HG03442 (cell line): ENCODE measurements at regions not wholly inside any gene's neighbourhood (a gene's known extent, or its start where the extent isn't known, plus 50 kb on each side); places are given as distances from the start of the nearest gene placed in this dataset.

Experiments
- ATAC-seq: cut with Tn5 transposase; IDR thresholded peaks from one replicate; pipeline ENCODE4 v1.9.1; 2021; ENCODE audit warnings: mild to moderate bottlenecking, moderate library complexity; ENCODE audit not compliant: unreplicated experiment

DNA sequence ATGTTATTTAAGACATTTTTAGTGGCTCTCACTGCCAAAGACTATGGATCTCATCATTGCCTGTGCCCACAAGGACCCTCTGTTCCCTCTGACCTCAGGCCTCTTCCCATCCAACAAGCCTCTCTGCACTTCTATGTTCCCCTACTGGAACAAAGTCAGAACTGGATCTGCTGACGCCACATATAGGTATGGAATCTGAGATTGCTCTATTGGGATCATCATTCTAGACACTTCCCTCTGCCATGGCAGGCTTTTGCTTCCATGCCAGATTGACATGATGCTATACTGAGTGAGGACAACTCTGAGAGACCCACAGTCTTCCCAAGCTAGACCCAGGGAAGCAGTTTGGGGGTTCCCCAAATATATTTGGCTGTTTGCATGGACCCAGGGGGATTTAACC is 76.0 kb upstream of the ZNF648 start:
- no peak for ATAC-seq

DNA sequence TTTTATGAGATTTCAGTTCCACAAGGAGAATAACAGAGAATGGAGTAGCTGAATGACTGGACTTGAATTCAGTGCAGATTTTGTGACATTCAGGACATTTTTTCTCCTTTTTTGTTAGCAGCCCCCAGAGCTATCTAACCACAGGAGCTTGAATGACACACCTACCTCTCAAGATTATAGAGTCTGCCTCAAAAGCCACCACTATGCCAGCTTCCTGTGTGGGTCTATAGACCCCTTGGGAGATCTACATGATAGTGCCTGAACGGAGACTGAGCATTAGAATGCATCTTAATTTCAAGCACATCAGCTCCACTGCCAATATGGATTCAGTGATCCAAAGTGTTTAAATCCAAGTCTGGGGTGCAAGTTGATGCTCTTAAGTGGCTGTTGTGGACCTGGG is 74.4 kb upstream of the ZNF648 start:
- no peak for ATAC-seq

DNA sequence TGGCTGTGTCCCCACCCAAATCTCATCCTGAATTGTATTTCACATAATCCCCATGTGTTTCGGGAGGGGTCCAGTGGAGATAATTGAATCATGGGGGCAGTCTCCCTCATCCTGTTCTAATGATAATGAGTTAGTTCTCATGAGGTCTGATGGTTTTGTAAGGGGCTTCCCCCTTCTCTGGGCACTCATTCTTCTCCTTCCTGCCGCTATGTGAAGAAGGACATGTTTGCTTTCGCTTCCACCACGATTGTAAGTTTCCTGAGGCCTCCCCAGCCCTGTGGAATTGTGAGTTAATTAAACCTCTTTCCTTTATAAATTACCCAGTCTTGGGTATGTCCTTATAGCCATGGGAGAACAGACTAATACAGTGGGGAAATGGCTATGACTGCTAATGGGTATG is 72.7 kb upstream of the ZNF648 start:
- ATAC-seq: no peak

DNA sequence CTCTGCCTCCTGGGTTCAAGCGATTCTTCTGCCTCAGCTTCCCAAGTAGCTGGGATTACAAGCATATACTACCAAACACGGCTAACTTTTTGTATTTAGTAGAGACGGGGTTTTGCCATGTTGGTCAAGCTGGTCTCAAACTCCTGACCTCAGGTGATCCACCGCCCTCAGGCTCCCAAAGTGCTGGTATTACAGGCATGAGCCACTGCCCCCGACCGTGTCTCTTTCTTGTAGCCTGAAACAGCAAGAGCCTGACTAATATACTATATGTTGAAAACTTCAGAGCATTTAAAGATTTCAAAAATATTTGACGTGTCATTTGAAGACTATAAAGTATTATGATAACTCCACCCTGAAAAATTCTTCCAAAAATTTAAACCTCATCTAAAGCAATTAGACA is 71.7 kb upstream of the ZNF648 start:
- no peak for ATAC-seq

DNA sequence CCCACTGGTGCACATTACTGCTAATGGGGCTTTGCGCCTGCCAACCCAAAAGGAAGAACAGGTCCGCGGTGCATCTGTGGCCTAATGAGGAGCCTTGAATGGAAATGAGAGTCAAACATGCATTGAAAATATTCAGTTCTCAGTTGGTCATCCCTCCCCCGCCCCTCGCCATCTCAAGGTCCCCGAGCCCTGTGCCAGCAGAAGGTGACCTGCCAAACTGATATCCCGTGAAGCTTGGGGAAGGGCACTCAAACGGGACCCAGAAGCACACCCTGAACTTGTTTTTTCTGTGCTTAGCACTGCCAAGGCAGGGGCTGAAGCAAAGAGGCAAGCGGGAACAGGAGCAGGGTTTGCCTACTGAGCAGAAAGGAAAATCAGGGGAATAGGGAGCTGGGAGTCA is 67.9 kb upstream of the ZNF648 start:
- no peak for ATAC-seq

GRCh38 chr1:182128502-182128901 is 67.0 kb upstream of the ZNF648 start:
- no peak for ATAC-seq

- no peak for ATAC-seq
Measured at GRCh38 chr1:182127656-182128055, 66.1 kb upstream of the ZNF648 start.

- no peak for ATAC-seq
Measured at GRCh38 chr1:182126272-182126800, 64.8 kb upstream of the ZNF648 start.

GRCh38 chr1:182122913-182123260 is 61.4 kb upstream of the ZNF648 start:
- ATAC-seq: no peak

GRCh38 chr1:182122256-182122912 is 60.9 kb upstream of the ZNF648 start:
- no peak for ATAC-seq

GRCh38 chr1:182121787-182122186 is 60.3 kb upstream of the ZNF648 start:
- ATAC-seq: no peak

DNA sequence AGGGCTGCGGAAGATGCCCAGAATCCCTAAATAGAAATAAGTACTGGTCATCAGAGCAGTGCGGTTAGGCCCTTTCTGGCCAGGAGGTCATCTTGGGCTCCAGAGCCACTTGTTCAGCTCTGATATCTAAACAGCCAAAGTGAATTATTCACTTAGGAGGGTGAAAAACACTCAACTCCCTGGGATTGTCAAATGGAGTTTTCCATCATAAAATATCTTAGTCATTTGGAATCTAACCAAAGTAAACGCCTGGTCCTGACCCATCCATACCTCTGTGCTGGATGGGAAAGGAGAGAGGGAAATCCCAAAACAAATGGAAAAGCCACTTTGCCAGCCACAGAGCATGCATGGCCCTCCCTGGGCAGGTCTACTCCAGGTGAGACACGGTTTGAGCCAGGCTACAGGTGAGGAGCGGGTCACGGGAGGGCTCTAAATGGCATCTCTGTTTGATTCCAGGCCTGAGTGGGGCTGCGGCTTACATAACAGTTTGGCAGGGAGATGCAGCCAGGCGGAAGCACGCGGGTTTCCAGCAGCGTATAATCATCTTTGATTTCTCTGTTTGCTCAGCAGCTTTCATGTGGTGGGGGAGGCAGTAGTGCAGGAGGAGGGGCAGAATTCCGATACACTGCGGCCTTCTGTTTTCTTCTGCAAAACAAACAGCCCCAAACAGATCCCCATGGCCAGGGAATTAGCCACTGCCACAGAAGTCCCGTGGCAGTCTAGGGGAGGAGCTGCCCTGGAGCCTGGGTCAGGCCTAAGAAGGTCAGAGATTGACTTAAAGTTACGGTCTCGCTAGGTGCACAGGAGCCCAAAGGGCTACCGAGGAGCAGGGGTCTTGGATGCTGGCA is 59.1 kb upstream of the ZNF648 start:
- no peak for ATAC-seq

DNA sequence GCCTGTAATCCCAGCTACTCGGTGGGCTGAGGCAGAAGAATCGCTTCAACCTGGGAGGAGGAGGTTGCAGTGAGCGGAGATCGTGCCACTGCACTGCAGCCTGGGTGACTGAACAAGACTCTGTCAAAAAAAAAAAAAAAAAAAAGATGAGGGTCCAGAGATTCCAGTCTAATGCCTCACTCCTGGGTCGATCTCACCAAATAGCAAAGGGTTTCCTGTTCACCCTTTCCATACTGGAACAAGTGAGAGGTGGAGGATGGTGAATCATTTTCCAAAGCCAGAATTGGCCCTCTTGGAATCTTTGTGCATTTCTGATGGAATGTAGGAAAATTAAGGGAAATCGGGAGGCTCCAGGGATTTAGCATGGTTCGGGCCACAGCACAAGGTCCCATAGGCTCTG is 58.1 kb upstream of the ZNF648 start:
- ATAC-seq: no peak

GRCh38 chr1:182118851-182119250 is 57.3 kb upstream of the ZNF648 start:
- no peak for ATAC-seq

- ATAC-seq: no peak
Measured at GRCh38 chr1:182114627-182115023, 53.1 kb upstream of the ZNF648 start.

- ATAC-seq: no peak
Measured at GRCh38 chr1:182113879-182114626, 52.5 kb upstream of the ZNF648 start.

DNA sequence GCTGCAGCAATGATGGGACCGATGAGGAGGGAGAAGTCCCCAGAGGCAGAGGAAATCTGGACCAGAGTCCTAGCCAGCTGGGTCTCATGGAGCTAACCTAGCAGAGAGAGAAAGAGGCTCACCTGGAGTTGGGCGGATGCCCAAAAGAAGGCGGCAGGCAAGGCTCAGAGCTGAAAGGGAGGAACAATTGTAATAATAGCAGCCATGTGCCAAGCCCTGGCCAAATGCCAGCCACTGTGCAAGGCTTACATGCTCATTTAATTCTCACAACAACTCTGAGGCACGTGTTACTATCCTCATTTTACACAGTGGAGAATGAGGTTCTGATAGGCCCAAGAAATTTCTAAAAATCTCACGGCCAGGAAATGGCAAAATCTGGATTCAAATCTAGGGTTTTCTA is 50.0 kb upstream of the ZNF648 start:
- no peak for ATAC-seq
